Nephron (organoid): ENCODE measurements at regions not wholly inside any gene's neighbourhood (a gene's known extent, or its start where the extent isn't known, plus 50 kb on each side); places are given as distances from the start of the nearest gene placed in this dataset.

Source experiments
- H3K27ac Mint-ChIP-seq, 3 experiments: 2 replicates each; pipeline ENCODE4 v1.8.0; 2020; ENCODE audit warnings: mixed read lengths in 3 of 3, mild to moderate bottlenecking in 2 of 3, moderate library complexity in 1 of 3
- H3K27me3 Mint-ChIP-seq: 2 replicates; pipeline ENCODE4 v1.8.0; 2021; ENCODE audit warnings: low read depth, mild to moderate bottlenecking, moderate library complexity, mixed read lengths
- H3K36me3 Mint-ChIP-seq: 2 replicates; pipeline ENCODE4 v1.8.0; 2020; ENCODE audit warnings: low read depth, mixed read lengths
- H3K4me1 Mint-ChIP-seq: 2 replicates; pipeline ENCODE4 v1.8.0; 2020; ENCODE audit warnings: mixed read lengths
- H3K4me3 Mint-ChIP-seq, 3 experiments: 2 replicates each; pipeline ENCODE4 v1.8.0; 2020; ENCODE audit warnings: mild to moderate bottlenecking in 3 of 3, mixed read lengths in 3 of 3, moderate library complexity in 2 of 3
- H3K9me3 Mint-ChIP-seq: 2 replicates; pipeline ENCODE4 v1.8.0; 2020; ENCODE audit warnings: mixed read lengths
- CTCF ChIP-seq, 3 experiments: fragments of 200-600 bp; sonication (generic); IDR thresholded peaks; one replicate each; pipeline ENCODE4 v1.5.0; 2021; ENCODE audit warnings: antibody characterized with exemption in 3 of 3; ENCODE audit not compliant: unreplicated experiment in 3 of 3

- H3K4me3 Mint-ChIP-seq: no peak overlapping the region
- TF ChIP-seq CTCF (IDR thresholded peaks at IDR 0.05; ENCODE audit: unreplicated experiment in 3 of 3): no peak
- H3K4me1 Mint-ChIP-seq: no peaks in the 10 kb centered on the region
- H3K27me3 Mint-ChIP-seq: no peaks in the 10 kb centered on the region
- H3K36me3 Mint-ChIP-seq: no peaks in the 10 kb centered on the region
- no peak overlapping the region for H3K27ac Mint-ChIP-seq
- peaks cover 12% of the 10 kb centered on the region for H3K9me3 Mint-ChIP-seq
These were observed 510.9 kb downstream of the PPP4R3C start for GRCh38 chrX:26952213-26952612.

GRCh38 chrX:26927419-26927818 is 535.7 kb downstream of the PPP4R3C start:
- H3K27ac Mint-ChIP-seq: no peak overlapping the region
- H3K4me1 Mint-ChIP-seq: no peaks in the 10 kb centered on the region
- no peak for TF ChIP-seq CTCF (IDR thresholded peaks at IDR 0.05; ENCODE audit: unreplicated experiment in 3 of 3)
- no peak overlapping the region for H3K4me3 Mint-ChIP-seq
- H3K9me3 Mint-ChIP-seq: no peaks in the 10 kb centered on the region
- H3K27me3 Mint-ChIP-seq: no peaks in the 10 kb centered on the region
- H3K36me3 Mint-ChIP-seq: no peaks in the 10 kb centered on the region

GRCh38 chrX:26925088-26925487 is 538.1 kb downstream of the PPP4R3C start:
- Mint-ChIP-seq H3K27ac (no peak overlapping the region), H3K9me3 (no peaks in the 10 kb centered on the region), H3K27me3 (no peaks in the 10 kb centered on the region), H3K36me3 (no peaks in the 10 kb centered on the region), H3K4me3 (no peak overlapping the region), H3K4me1 (no peaks in the 10 kb centered on the region)
- no peak for TF ChIP-seq CTCF (IDR thresholded peaks at IDR 0.05; ENCODE audit: unreplicated experiment in 3 of 3)

- Mint-ChIP-seq H3K4me3 (no peak overlapping the region), H3K4me1 (no peaks in the 10 kb centered on the region), H3K9me3 (no peaks in the 10 kb centered on the region), H3K27me3 (no peaks in the 10 kb centered on the region), H3K36me3 (no peaks in the 10 kb centered on the region), H3K27ac (no peak overlapping the region)
- TF ChIP-seq CTCF (IDR thresholded peaks at IDR 0.05; ENCODE audit: unreplicated experiment in 3 of 3): no peak
These were observed 540.9 kb downstream of the PPP4R3C start for GRCh38 chrX:26922278-26922677.

GRCh38 chrX:26918631-26919030 is 544.5 kb downstream of the PPP4R3C start:
- no peak for TF ChIP-seq CTCF (IDR thresholded peaks at IDR 0.05; ENCODE audit: unreplicated experiment in 3 of 3)
- Mint-ChIP-seq H3K4me3 (no peak overlapping the region), H3K36me3 (no peaks in the 10 kb centered on the region), H3K27ac (no peak overlapping the region), H3K9me3 (no peaks in the 10 kb centered on the region), H3K4me1 (no peaks in the 10 kb centered on the region), H3K27me3 (no peaks in the 10 kb centered on the region)

GRCh38 chrX:26916991-26917390 is 546.1 kb downstream of the PPP4R3C start:
- Mint-ChIP-seq H3K4me3 (no peak overlapping the region), H3K27me3 (no peaks in the 10 kb centered on the region), H3K9me3 (no peaks in the 10 kb centered on the region), H3K27ac (no peak overlapping the region), H3K4me1 (no peaks in the 10 kb centered on the region), H3K36me3 (no peaks in the 10 kb centered on the region)
- no peak for TF ChIP-seq CTCF (IDR thresholded peaks at IDR 0.05; ENCODE audit: unreplicated experiment in 3 of 3)
